Endothelial cell of umbilical vein (primary cell): ENCODE measurements at regions not wholly inside any gene's neighbourhood (a gene's known extent, or its start where the extent isn't known, plus 50 kb on each side); places are given as distances from the start of the nearest gene placed in this dataset.

Experiments
- CTCF ChIP-seq, 2 donors: IDR thresholded peaks; 1 replicate in 1 of 2; 2 replicates in 1 of 2; pipeline ENCODE4 v1.5.1; 2011; ENCODE audit warnings: low read length in 2 of 2, mild to moderate bottlenecking in 2 of 2, moderate library complexity in 2 of 2, control low read depth in 1 of 2, inconsistent platforms in 1 of 2, low read depth in 1 of 2; ENCODE audit not compliant: insufficient read depth in 1 of 2; ENCODE audit errors: extremely low read depth in 1 of 2
- EZH2 ChIP-seq: IDR thresholded peaks from 2 replicates; pipeline ENCODE4 v1.6.1; 2012; ENCODE audit warnings: borderline replicate concordance, low read depth, mild to moderate bottlenecking, moderate library complexity, low read length, inconsistent platforms; ENCODE audit not compliant: severe bottlenecking
- POLR2A ChIP-seq: IDR thresholded peaks from 2 replicates; pipeline ENCODE4 v1.6.1; 2012; ENCODE audit warnings: low read depth, mild to moderate bottlenecking, control low read depth, low read length

GRCh38 chr13:39864221-39864620 lies 208.8 kb downstream of the COG6 start:
- TF ChIP-seq CTCF (IDR thresholded peaks at IDR 0.05; ENCODE audit: extremely low read depth in 1 of 2, insufficient read depth in 1 of 2, low read depth in 1 of 2, low read length in 2 of 2) (no peak), POLR2A (peak; percentile 53), EZH2 (no peak)
